ENCODE measurements at regions not wholly inside any gene's neighbourhood (a gene's known extent, or its start where the extent isn't known, plus 50 kb on each side); places are given as distances from the start of the nearest gene placed in this dataset.
"Not testable (repeated sequence)": the region's sequence is repeated elsewhere in the genome, so short reads cannot be mapped to it uniquely, and the experiment has no call there.

GRCh38 chrX:538311-538710, 92.3 kb upstream of the SHOX start:
- no peak overlapping the region for H3K27ac Mint-ChIP-seq
- no peak for DNase-seq
- no peaks in the 10 kb centered on the region for H3K4me1 Mint-ChIP-seq
- no peak overlapping the region for H3K4me3 Mint-ChIP-seq
- no peaks in the 10 kb centered on the region for H3K9me3 Mint-ChIP-seq
- no peaks in the 10 kb centered on the region for H3K36me3 Mint-ChIP-seq
- no peaks in the 10 kb centered on the region for H3K27me3 Mint-ChIP-seq

- H3K36me3 Mint-ChIP-seq, H3K4me1 Mint-ChIP-seq, H3K27ac Mint-ChIP-seq, H3K27me3 Mint-ChIP-seq, H3K4me3 Mint-ChIP-seq, DNase-seq, H3K9me3 Mint-ChIP-seq: not testable (repeated sequence)
These were observed 89.6 kb upstream of the SHOX start for GRCh38 chrX:541006-541405.

- Mint-ChIP-seq H3K4me1 (no peaks in the 10 kb centered on the region), H3K4me3 (no peak overlapping the region), H3K27ac (no peak overlapping the region), H3K9me3 (peaks cover 2% of the 10 kb centered on the region), H3K36me3 (no peaks in the 10 kb centered on the region), H3K27me3 (peaks cover 3% of the 10 kb centered on the region)
- no peak for DNase-seq
These were observed 88.4 kb upstream of the SHOX start for GRCh38 chrX:542179-542578.

- Mint-ChIP-seq H3K27me3 (peaks cover 3% of the 10 kb centered on the region), H3K4me1 (no peaks in the 10 kb centered on the region), H3K9me3 (peaks cover 11% of the 10 kb centered on the region), H3K4me3 (no peak overlapping the region), H3K36me3 (no peaks in the 10 kb centered on the region), H3K27ac (no peak overlapping the region)
- no peak for DNase-seq
These were observed 85.1 kb upstream of the SHOX start for GRCh38 chrX:545452-545885.

- Mint-ChIP-seq H3K27ac (no peak overlapping the region), H3K9me3 (peaks cover 17% of the 10 kb centered on the region), H3K4me3 (no peak overlapping the region), H3K27me3 (peaks cover 3% of the 10 kb centered on the region), H3K4me1 (no peaks in the 10 kb centered on the region), H3K36me3 (no peaks in the 10 kb centered on the region)
- DNase-seq, result no peak
These were observed 80.1 kb upstream of the SHOX start for GRCh38 chrX:550514-550913.

GRCh38 chrX:551306-551705, 79.3 kb upstream of the SHOX start:
- H3K9me3 Mint-ChIP-seq, result peaks cover 17% of the 10 kb centered on the region
- H3K36me3 Mint-ChIP-seq, result no peaks in the 10 kb centered on the region
- no peaks in the 10 kb centered on the region for H3K4me1 Mint-ChIP-seq
- H3K4me3 Mint-ChIP-seq, result no peak overlapping the region
- H3K27ac Mint-ChIP-seq, result no peak overlapping the region
- peaks cover 3% of the 10 kb centered on the region for H3K27me3 Mint-ChIP-seq
- no peak for DNase-seq

GRCh38 chrX:552496-552895, 78.1 kb upstream of the SHOX start:
- H3K27ac Mint-ChIP-seq, result no peak overlapping the region
- no peak overlapping the region for H3K4me3 Mint-ChIP-seq
- DNase-seq, result no peak
- no peaks in the 10 kb centered on the region for H3K4me1 Mint-ChIP-seq
- no peaks in the 10 kb centered on the region for H3K36me3 Mint-ChIP-seq
- peaks cover 17% of the 10 kb centered on the region for H3K9me3 Mint-ChIP-seq
- H3K27me3 Mint-ChIP-seq, result no peaks in the 10 kb centered on the region

GRCh38 chrX:554271-554670, 76.3 kb upstream of the SHOX start:
- Mint-ChIP-seq H3K36me3 (no peaks in the 10 kb centered on the region), H3K27me3 (no peaks in the 10 kb centered on the region), H3K9me3 (peaks cover 17% of the 10 kb centered on the region), H3K4me1 (no peaks in the 10 kb centered on the region), H3K27ac (no peak overlapping the region), H3K4me3 (no peak overlapping the region)
- no peak for DNase-seq

GRCh38 chrX:555725-556666, 74.6 kb upstream of the SHOX start:
- H3K4me3 Mint-ChIP-seq, result no peak overlapping the region

GRCh38 chrX:557601-558000, 73.0 kb upstream of the SHOX start:
- not testable (repeated sequence) for H3K27ac Mint-ChIP-seq, DNase-seq

More at GRCh38 chrX:555725-556666, 74.6 kb upstream of the SHOX start:
- Mint-ChIP-seq H3K27ac (no peak overlapping the region), H3K4me1 (no peaks in the 10 kb centered on the region), H3K9me3 (peaks cover 4% of the 10 kb centered on the region), H3K36me3 (no peaks in the 10 kb centered on the region), H3K27me3 (no peaks in the 10 kb centered on the region)
- DNase-seq, result no peak

GRCh38 chrX:559282-559681, 71.3 kb upstream of the SHOX start:
- H3K9me3 Mint-ChIP-seq, H3K27ac Mint-ChIP-seq, H3K27me3 Mint-ChIP-seq, H3K36me3 Mint-ChIP-seq, H3K4me3 Mint-ChIP-seq, H3K4me1 Mint-ChIP-seq, DNase-seq: not testable (repeated sequence)

More at GRCh38 chrX:557601-558000, 73.0 kb upstream of the SHOX start:
- H3K4me1 Mint-ChIP-seq, H3K4me3 Mint-ChIP-seq, H3K36me3 Mint-ChIP-seq, H3K27me3 Mint-ChIP-seq, H3K9me3 Mint-ChIP-seq: not testable (repeated sequence)

GRCh38 chrX:567891-568290, 62.7 kb upstream of the SHOX start:
- H3K27me3 Mint-ChIP-seq, result no peaks in the 10 kb centered on the region
- H3K4me3 Mint-ChIP-seq, result no peak overlapping the region
- H3K36me3 Mint-ChIP-seq, result no peaks in the 10 kb centered on the region
- DNase-seq, result no peak
- no peak overlapping the region for H3K27ac Mint-ChIP-seq
- peaks cover 3% of the 10 kb centered on the region for H3K9me3 Mint-ChIP-seq
- H3K4me1 Mint-ChIP-seq, result no peaks in the 10 kb centered on the region

- H3K36me3 Mint-ChIP-seq, result no peaks in the 10 kb centered on the region
- H3K27ac Mint-ChIP-seq, result no peak overlapping the region
- H3K4me1 Mint-ChIP-seq, result no peaks in the 10 kb centered on the region
- peaks cover 3% of the 10 kb centered on the region for H3K9me3 Mint-ChIP-seq
- no peak overlapping the region for H3K4me3 Mint-ChIP-seq
- DNase-seq, result no peak
- H3K27me3 Mint-ChIP-seq, result no peaks in the 10 kb centered on the region
These were observed 62.3 kb upstream of the SHOX start for GRCh38 chrX:568311-568710.

- peaks cover 9% of the 10 kb centered on the region for H3K27me3 Mint-ChIP-seq
- no peak for DNase-seq
- H3K36me3 Mint-ChIP-seq, result no peaks in the 10 kb centered on the region
- no peak overlapping the region for H3K4me3 Mint-ChIP-seq
- H3K4me1 Mint-ChIP-seq, result no peaks in the 10 kb centered on the region
- peaks cover 3% of the 10 kb centered on the region for H3K9me3 Mint-ChIP-seq
- no peak overlapping the region for H3K27ac Mint-ChIP-seq
These were observed 58.0 kb upstream of the SHOX start for GRCh38 chrX:572538-573124.

GRCh38 chrX:574251-574650, 56.3 kb upstream of the SHOX start:
- no peaks in the 10 kb centered on the region for H3K36me3 Mint-ChIP-seq
- H3K4me1 Mint-ChIP-seq, result no peaks in the 10 kb centered on the region
- no peak overlapping the region for H3K27ac Mint-ChIP-seq
- no peak overlapping the region for H3K4me3 Mint-ChIP-seq
- H3K27me3 Mint-ChIP-seq, result peaks cover 13% of the 10 kb centered on the region
- peaks cover 3% of the 10 kb centered on the region for H3K9me3 Mint-ChIP-seq
- no peak for DNase-seq

GRCh38 chrX:574830-575229, 55.8 kb upstream of the SHOX start:
- Mint-ChIP-seq H3K4me3 (no peak overlapping the region), H3K27me3 (peaks cover 13% of the 10 kb centered on the region), H3K4me1 (no peaks in the 10 kb centered on the region), H3K36me3 (no peaks in the 10 kb centered on the region), H3K27ac (no peak overlapping the region), H3K9me3 (peaks cover 3% of the 10 kb centered on the region)
- no peak for DNase-seq

Measured in activated naive CD8-positive, alpha-beta T cell treated with anti-CD3 and anti-CD28 coated beads for 36 hours (primary cell).